Cerebellar cortex (tissue), 1 donor: ENCODE measurements at regions not wholly inside any gene's neighbourhood (a gene's known extent, or its start where the extent isn't known, plus 50 kb on each side); places are given as distances from the start of the nearest gene placed in this dataset.
A peak's percentile ranks its signal among the peaks of the same experiment; 100 is the strongest.

ENCODE experiments used
- DNase-seq: peaks from one replicate; pipeline ENCODE4 v3.0.0-alpha.2; 2015; ENCODE audit warnings: low spot score

DNA sequence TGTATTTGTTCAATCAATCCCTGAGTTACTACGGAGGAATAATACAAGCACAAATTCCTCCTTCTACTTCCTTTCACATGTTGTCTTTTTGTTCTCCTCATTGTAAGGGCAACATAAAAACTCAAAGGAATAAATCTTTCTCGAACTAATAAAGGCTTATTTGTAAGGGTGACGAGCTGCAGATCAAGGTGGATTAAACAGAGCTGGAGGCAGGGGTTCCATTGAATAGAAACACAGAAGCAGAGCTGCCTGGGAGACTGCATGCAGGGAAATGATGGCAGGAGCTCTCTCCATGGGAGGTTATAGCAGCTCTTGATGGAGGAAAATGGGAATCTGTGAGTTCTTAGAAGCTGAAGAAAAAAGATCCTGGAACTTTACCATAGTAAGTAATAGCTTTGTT, 160.2 kb downstream of the CYYR1 start:
- DNase-seq = no peak

DNA sequence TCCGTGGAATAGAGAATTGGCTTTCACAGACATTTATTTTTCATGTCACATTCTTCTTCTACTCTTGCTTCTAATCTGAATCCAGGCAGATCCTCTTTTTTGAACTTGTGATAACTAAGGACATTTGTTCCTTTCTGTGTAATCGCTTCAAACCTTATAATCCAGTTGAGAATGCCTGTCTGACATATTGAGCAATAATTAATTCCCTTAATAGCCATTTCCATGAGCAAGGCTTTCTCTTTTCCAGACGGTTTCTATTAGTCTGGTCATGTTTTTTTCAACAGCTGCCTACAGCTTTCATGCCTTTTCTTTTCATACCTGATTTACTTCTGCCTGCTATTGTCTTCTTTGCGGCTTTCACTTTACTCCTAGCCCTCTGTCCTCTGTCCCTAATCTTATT, 163.4 kb downstream of the CYYR1 start:
- no peak for DNase-seq

DNA sequence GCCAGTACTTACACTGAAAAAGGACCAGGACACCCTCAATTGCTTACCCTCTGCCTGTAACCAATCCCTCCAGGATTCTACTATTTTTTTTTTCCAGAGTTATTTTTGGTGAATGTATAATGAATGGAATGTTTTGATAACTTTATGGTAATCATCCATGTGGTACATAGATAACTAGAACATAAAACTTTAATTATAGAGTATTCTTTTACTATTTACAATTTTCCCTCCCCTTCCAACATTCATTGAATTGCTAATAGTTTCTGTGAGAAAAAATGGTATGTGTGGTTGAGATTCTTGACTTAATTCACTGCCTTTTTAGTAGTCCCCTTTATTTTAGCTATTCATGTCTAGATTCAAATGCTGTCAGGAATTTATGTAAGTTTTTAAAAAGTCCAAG, 164.6 kb downstream of the CYYR1 start:
- DNase-seq = no peak

DNA sequence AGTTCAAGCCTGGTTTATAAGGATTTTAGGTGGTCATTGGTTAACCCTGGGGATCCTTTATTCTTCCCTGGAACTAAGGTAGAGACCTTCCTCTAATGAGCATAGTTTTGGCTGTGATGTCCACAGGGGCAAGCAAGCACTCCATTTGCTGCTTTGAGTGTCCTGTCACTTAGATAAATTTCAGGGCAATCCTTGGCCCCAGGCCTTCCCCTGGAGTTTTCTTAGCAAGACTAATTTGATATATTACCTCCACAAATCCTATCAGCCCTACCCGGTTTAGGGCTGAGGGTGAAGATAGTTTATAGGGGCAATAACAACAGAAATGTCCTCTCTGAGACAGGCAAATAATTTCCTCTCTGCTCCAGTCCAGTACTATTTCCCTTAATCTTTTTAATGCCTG, 166.6 kb downstream of the CYYR1 start:
- DNase-seq = no peak

DNA sequence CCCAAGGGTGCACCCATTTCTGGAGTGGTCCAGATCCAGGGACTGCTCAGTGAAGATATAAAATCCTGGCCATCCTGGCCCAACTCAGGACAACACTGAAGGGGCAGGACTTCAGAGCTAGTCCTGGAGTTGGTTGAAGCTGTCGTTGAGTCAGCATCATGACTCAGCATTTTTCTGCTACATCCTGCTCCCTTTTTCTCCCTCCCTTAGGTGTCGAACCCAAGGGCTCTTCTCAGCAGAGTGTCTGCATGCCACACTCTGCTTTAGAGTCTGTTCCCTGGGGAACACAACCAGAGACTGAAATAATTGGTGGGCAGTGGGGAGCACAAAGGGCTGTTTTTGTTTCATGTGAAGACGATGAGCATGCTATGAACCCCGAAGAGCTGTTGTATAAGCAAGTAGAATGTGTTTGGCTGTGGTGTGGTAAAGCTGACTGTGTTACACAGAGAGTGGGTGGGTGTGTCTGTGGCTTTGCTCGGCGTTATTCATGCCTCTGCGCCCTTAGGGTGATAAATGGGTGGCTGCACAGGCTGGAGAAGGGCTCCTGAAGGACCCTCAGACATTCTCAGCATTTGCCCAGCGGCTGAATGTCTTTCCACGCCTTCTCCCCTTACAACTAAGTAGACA, 167.2 kb downstream of the CYYR1 start:
- DNase-seq = no peak

DNA sequence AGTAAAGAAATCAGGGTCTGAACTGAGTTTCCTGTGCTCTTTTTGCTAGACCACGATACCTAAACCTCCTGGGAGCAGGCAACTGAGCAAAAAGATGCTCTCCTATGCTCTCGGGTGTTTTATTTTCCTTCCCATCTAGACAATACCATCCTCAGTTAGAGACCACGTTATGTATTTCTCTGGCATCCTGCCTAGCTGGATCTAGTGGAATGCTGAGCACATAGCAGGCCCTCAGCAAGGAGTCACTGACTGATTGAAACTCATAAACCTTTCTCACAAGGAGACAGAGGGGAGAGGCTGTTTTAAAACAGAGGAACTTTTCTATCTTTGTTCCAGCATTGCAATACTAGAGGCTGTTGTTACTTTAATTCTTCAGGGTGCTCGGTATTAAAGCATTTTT, 168.0 kb downstream of the CYYR1 start:
- DNase-seq = no peak

DNA sequence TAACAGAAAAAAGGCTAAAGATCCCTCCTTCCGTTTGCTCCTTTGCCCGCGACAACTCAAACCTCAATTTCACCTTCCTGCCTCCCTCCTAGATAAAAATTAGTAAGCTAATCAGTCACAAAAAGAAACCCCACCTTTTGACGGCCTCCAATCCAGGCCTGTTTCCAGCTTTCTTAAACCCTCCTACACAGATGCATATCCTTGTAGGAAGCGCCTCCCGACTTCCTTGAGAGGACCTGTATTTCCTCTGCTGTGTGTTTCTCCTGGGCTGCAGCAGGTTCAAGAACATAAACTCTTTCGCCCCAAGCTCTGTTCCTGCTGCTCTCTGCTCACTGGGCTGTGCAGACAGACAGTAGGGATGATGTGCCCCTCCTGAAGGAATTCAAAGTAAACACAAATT, 168.8 kb downstream of the CYYR1 start:
- no peak for DNase-seq

DNA sequence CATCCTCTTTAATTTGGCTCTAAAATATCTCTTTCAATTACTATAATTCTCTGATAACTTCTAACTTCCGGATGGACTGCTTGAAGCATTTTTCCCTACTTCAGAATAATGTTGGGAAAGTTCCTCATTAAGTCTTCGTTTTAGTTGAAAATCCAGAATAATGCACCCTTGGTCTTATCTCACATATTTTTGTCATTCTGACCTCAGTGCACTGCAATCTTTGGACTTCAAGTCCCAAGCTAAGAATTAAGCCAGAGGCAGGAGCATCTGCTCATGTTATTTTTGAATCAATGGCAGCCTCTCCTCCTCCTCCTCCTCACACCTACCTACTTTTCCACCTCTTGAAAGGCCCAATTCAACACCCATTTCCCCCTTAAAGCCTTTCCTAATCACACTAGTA, 169.8 kb downstream of the CYYR1 start:
- DNase-seq = no peak

DNA sequence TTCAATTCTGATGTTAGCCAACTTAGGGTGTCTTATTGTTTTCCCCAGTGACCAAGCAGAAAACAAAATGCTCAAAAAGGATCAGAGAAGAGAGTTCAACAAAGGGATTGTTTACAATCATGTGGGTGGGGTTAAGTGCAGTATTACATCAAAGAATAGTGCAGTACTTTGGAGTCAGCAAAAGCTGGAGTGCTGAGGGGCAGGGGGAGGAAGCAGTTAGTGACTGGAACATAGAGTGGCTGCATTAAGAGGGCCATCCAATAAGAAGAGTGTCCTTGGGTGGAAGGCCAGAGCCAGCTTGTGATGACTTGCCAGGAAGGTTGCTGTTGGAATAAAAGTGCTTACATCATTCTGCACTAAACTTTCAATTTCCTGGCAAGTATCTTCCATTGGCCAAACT, 175.5 kb downstream of the CYYR1 start:
- no peak for DNase-seq

DNA sequence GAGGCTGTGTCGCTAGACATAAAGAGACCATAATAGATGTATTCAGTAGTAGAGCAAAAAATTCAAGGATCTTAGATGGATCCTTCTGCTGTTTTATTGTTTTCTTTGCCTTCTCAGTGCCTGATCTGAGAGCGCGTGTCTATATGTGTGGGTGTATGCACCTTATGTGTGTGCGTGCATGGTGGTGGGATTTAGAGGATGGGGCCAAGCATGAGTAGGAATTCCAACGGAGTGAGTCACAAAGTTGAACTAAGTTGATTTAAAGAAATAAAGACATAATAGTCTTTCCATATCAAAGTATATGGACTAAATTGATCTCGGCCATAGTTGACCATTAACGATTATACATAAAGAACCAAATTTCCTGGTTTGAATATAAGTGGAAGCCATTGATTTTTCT, 178.7 kb downstream of the CYYR1 start:
- no peak for DNase-seq

DNA sequence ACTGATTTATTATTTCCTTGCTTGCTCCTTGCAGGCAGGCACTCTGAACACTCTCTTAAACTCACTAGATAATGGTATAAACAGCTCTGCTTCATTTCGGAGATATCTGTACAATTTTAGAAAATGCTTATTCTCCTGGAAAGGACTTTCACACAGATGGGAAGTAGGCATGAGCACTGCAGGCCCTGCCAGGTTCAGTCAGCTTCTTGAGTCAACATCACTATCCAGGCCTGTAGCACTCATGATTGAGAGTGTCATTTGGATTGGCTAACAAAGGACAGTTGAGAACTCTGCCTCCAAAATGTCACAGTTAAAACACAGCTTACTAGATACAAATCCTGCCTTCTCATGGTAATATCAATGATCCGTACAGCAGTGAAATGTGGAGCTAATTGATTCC, 181.9 kb downstream of the CYYR1 start:
- DNase-seq = peak; percentile 81

DNA sequence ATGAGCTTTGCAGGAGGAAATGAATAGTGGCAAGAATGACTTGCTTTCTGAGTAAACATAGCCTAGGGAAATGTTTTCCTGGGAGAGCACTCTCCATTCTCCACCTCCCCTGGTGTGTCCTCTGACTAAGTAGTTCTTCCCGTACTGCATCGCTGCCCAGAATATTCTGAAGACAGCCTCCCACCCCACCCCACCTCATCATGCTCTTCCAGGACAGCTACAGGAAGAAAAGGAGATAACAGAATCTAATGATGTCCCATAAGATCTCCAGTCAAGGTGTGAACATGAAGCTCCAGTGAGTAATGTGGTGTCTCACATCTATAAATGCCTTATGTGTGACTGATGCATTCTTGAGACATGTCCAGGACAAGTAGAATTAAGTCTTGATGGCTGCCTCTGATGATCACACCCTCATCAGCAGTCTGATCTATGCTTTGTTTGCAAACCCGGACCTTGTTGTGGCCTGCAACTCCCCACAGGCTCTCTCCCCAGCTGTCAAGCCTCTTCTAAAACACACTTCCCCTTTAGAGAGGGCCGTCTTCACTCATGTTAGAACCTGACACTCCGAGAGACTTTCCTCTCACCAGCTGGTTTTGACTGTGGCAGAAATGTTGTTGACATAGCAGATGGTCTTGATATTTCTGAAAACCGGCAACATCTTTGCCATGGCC, 183.0 kb downstream of the CYYR1 start:
- DNase-seq = peak; percentile 59

DNA sequence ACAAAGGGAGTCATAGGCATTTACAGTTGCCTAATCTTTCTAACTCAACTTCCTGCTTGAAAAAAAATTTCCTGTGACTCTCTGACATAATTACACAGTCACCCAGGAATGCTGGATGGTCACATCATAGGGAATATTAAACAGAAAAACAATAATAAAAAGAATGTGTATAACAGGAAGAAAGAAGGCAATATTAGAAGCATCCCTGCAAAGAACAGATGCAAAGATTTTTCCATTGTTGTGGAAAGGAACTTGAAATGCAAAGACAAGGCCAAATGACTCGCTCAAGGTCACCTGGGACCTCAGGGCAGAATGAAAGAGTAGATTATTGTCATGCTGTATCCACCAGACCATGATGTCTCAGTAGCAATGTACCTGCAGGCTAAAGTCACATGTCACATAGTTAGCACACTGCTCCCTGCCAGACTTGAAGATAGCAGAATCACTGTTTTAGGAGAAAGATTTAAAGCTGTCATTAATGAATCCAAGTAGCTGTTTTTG, 184.3 kb downstream of the CYYR1 start:
- DNase-seq = peak; percentile 8

DNA sequence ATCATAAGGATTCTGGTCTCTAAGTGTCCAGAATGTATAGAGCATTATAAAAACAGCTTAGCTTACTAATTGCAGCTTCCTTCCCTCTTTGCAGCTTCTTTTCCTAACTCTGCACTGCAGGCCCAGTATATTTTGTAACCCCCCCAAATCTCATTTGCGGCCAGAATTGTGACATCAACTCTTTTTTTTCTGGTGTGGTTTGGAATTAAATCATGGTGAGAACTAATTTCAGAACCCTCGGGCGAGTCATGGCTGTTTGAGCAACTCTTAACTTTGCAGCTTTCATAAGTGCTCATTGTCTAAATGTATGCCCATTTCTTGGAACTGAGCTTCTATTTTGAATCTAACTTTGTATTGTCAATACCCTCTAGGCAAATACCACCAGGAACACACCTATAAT, 187.4 kb downstream of the CYYR1 start:
- DNase-seq = no peak

DNA sequence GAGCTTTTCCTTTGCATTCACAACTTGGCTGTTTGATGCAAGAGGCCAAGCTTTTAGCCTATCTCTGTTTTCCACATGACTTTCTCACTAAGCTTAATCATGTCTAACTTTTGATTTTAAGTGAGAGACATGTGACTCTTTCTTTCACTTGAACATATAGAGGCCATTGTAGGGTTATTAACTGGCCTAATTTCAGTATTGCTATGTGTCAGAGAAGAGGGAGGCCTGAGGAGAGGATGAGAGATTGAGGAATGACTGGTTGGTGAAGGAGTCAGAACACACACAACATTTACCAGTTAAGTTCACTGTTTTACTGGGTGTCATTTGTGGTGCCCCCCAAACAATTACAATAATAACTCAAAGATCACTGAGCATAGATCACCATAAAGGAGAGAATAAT, 193.5 kb downstream of the CYYR1 start:
- no peak for DNase-seq

DNA sequence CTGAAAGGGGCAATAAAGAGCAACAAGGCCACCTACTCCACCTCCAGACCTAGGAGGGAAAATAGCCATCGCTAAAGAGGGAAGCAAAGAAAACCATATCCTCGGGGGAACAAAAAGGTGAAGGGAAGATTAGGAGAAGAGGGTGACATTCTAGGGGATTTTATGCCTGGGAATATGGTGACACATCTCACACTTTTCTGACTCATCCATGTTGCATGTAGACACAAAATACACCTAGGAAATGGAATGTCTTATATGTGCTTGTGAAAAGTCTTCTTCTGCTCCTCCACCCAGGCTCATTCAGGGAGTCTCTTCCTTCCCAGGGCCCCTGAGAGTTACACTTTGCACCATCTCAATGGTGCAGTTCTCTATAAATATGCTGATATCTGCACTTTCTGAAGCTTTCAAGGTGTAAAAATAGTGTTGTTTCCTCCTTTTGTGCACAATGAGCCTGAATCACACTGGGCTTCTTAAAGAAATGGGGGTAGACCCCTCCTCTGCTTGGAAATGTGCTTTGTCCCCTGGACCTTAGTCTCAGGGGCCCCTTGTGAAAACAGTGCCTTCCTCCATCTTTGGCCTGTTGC, 195.9 kb downstream of the CYYR1 start:
- DNase-seq = no peak

DNA sequence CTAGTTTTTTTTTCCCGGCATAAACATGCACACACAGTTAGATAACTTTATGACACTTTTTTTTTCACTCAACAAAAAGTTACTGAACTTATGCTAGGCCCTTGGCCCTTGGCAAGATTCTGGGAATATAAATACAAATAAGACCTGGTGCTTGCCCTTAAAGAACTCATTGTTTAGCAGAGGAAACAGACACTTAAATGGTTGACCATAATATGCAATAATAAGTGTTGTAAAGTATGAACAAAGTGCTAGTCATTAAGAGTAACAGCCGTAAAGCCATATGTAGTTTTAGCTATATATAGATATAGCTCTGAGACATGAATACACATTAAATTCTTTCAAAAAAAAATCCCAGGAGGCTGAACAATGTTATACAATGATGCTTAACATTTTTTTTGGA, 198.3 kb downstream of the CYYR1 start:
- no peak for DNase-seq

DNA sequence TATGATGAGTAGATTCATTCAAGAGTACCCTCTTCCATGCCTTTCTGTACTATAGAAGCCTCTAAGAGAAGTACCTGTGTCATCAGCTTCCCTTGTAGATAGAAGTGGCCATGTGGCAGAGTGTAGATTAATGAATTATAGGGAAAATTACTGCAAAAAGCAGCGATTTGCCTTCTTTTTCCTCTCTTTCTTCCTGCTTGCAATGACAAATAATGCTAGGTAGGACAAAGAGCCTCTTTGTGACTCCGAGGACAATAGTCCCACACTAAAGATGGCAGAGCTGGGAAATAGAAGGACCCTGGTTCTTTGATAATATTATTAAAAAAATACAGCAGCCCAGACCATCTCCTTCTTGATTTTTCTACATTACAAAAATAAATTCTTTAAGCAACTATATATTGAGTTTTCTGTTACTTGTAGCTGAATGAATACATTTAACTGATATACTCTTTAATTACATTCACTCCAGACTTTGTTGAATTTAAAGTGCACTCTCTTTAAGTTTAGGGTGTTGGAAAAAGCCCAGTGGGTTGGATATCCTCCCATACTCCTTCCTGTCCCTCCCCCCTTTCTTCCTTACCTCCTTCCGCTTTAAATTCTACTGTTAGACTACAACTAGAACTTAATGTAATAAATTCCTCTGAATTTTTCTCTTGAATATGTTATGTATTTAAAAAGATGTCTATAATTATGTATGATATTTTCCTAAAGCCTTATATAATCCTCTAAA, 198.2 kb upstream of the APP start:
- no peak for DNase-seq

DNA sequence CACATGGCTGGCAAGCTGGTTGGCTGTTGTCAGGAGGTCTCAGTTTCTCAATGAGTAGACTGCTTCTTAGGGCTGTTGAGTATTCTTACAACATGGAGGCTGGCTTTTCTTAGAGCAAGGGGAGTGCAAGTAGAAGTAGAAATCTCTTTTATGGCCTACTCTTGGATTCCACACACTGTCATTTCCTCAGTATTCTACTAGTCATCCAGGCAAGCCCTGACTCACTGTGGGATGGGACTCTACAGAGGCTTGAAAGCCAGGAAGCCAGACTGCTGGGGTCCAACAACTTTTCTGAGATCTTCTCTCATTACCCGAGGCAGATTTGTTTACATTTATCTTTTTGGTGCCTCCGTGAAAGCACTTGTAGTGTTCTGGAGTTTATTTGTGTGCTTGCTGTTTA, 196.2 kb upstream of the APP start:
- no peak for DNase-seq

DNA sequence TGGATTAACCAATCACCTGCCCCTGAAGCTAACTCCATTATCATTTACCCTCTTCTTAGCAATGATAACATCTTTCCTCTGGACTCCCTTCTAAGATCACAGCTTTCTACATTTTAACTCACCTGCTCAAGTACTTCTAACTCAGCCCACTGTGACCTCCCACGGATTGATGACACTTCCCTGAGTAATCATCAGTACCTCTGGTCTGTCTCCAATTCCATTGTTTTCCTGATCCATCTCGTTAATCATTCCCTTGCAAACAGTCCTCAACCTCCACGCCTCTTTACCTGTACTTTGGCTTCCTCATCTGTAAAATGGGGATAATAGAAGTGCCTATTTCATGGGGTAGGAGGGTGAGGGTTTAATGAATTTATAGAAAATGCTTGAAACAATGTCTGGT, 195.3 kb upstream of the APP start:
- no peak for DNase-seq

DNA sequence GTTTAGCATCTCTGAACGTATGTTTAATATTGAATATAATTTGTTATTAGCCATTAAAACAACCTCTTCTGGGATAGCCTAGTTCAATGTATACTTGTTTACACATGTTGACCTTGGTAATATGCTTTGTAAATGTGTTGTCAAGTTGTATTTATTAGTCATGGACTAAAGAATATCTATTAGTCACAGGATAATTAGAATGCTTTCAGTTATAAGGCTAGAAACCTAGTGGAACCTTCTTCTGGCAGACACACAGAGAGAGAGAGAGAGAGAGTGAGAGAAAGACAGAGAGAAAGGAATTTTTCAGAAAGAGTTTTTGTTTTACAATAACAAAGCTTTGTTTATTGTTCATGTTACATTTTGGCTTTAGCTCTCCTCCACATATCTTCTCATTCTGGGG, 181.1 kb upstream of the APP start:
- no peak for DNase-seq

DNA sequence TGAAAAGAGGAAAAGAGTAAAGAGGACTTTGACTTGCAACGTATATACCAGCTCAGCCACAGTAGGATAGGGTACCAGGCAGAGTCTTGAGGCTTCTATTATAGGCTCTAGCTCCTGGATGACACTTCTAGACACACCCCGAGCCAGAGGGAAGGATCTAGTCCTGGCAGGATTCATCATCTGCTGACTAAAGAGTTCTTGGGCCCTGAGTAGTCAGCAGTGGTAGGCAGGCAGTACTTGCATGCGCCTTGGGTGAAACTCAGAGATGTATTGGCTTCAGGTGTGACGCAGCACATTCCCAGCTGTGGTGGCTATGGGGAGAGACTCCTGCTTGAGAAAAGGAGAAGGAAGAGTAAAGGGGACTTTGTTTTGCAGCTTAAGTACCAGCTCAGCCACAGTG, 162.3 kb upstream of the APP start:
- DNase-seq = no peak
